GM19452 (cell line): ENCODE measurements at regions not wholly inside any gene's neighbourhood (a gene's known extent, or its start where the extent isn't known, plus 50 kb on each side); places are given as distances from the start of the nearest gene placed in this dataset.
"Not testable (repeated sequence)": the region's sequence is repeated elsewhere in the genome, so short reads cannot be mapped to it uniquely, and the experiment has no call there.

Experiments
- ATAC-seq: cut with Tn5 transposase; IDR thresholded peaks from one replicate; pipeline ENCODE4 v1.9.1; 2021; ENCODE audit not compliant: unreplicated experiment

GRCh38 chr5:152688561-152689249, 283.6 kb upstream of the NMUR2 start:
- no peak for ATAC-seq

- ATAC-seq = no peak
These were observed 284.2 kb upstream of the NMUR2 start for GRCh38 chr5:152689250-152689711.

- no peak for ATAC-seq
These were observed 289.2 kb upstream of the NMUR2 start for GRCh38 chr5:152694231-152694630.

- ATAC-seq = no peak
These were observed 296.3 kb upstream of the NMUR2 start for GRCh38 chr5:152701305-152701949.

- no peak for ATAC-seq
These were observed 299.2 kb upstream of the NMUR2 start for GRCh38 chr5:152704286-152704685.

GRCh38 chr5:152711801-152712388, 306.8 kb upstream of the NMUR2 start:
- ATAC-seq = no peak

GRCh38 chr5:152717393-152717792, 312.3 kb upstream of the NMUR2 start:
- no peak for ATAC-seq

- ATAC-seq = no peak
These were observed 318.4 kb upstream of the NMUR2 start for GRCh38 chr5:152723482-152723881.

GRCh38 chr5:152730176-152730575, 325.1 kb upstream of the NMUR2 start:
- ATAC-seq = no peak

GRCh38 chr5:152736906-152737305, 331.8 kb upstream of the NMUR2 start:
- no peak for ATAC-seq

GRCh38 chr5:152739916-152740315, 334.8 kb upstream of the NMUR2 start:
- ATAC-seq = no peak

- not testable (repeated sequence) for ATAC-seq
These were observed 336.0 kb upstream of the NMUR2 start for GRCh38 chr5:152741126-152741525.

- not testable (repeated sequence) for ATAC-seq
These were observed 382.7 kb upstream of the NMUR2 start for GRCh38 chr5:152787709-152788217.

GRCh38 chr5:152801886-152802285, 396.8 kb upstream of the NMUR2 start:
- no peak for ATAC-seq

- no peak for ATAC-seq
These were observed 399.1 kb upstream of the NMUR2 start for GRCh38 chr5:152804179-152804578.

- no peak for ATAC-seq
These were observed 406.9 kb upstream of the NMUR2 start for GRCh38 chr5:152811988-152812387.

GRCh38 chr5:152813526-152813925, 408.4 kb upstream of the NMUR2 start:
- ATAC-seq = no peak

- ATAC-seq = no peak
These were observed 414.8 kb upstream of the NMUR2 start for GRCh38 chr5:152819891-152820290.

GRCh38 chr5:152824316-152824715, 419.2 kb upstream of the NMUR2 start:
- ATAC-seq = no peak

GRCh38 chr5:152838241-152838786, 433.2 kb upstream of the NMUR2 start:
- no peak for ATAC-seq

- no peak for ATAC-seq
These were observed 439.6 kb upstream of the NMUR2 start for GRCh38 chr5:152844713-152845112.

GRCh38 chr5:152853361-152853760, 448.3 kb upstream of the NMUR2 start:
- no peak for ATAC-seq
